DMS 273 (cell line): ENCODE measurements at regions not wholly inside any gene's neighbourhood (a gene's known extent, or its start where the extent isn't known, plus 50 kb on each side); places are given as distances from the start of the nearest gene placed in this dataset.

ENCODE experiments used
- DNase-seq: peaks from one replicate; lab custom pipeline; 2025; ENCODE audit not compliant: unreplicated experiment; lab: John Stamatoyannopoulos, UW

DNA sequence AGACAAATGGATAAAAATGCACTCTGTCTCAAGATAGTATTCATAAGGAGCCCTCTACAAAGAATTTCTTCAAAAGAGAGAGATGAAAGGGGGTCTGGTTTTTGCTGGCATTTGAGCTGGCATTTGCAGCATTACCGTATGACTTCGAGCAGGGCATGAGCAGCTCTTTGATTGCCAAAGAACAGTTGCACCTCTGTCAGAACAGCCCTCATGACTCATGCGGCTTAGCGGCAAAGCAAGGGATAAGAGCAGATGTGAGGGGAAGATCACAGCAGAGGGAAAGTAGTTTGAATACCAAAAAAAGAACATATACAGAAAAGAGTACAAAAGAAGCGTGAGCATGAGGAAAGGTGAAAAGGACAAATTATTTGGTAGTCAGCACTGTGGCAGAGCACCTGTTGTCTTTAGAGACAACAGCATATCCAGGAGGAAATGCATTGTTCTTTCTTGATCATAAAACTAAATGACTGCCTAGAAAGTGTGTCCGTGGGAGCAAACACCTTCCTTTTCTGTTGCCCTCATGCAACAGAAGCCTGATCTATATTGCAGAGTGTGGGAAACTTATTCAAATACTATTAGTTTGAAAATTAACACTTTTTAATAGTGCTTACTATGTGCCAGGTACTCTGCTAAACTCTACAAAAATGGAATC lies 80.5 kb upstream of the SLC24A5 start:
- DNase-seq: peak; percentile 36

- DNase-seq: no peak
Measured at GRCh38 chr15:48041454-48041853, 79.3 kb upstream of the SLC24A5 start.

- DNase-seq: peak; percentile 7
Measured at GRCh38 chr15:48046813-48047438, 73.9 kb upstream of the SLC24A5 start.

GRCh38 chr15:48049736-48050135 lies 71.1 kb upstream of the SLC24A5 start:
- DNase-seq: no peak

DNA sequence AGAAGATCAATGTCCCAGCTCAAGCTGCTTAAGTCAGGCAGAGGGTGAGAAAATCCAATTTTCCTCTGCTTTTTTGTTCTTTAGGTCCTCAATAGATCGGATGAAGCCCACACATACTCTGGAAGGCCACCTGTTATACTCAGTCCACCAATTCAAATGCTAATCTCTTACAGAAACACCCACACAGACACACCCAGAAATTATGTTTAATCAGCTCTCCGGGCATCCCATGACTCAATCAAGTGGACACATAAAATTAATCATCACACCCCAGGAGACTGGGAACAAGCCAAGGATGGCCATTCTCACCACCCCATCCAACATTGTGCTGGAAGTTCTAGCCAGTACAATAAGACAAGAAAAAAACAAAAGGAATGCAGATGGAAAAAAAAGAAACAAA lies 67.8 kb upstream of the SLC24A5 start:
- DNase-seq: no peak

- DNase-seq: no peak
Measured at GRCh38 chr15:48058371-48058770, 62.4 kb upstream of the SLC24A5 start.

- peak; percentile 60 for DNase-seq
Measured at GRCh38 chr15:48059791-48060190, 61.0 kb upstream of the SLC24A5 start.

DNA sequence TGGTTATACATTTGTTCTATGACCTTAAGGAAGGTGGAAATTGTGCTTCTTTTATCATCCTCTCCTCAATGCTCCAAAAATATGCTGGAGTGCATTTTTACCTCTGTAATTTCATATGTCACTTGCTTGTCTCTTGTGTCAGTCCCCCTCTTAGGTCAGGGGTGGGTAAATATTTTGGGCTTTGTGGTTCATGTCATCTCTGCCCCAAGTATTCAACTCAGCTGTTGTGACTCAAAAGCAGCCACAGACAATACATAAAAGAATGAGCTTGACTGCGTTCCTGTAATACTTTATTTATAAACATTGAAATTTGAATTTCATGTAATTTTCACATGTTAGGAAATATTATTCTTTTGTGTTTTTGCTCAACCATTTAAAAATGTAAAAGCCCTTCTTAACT lies 60.4 kb upstream of the SLC24A5 start:
- DNase-seq: no peak

GRCh38 chr15:48061605-48062004 lies 59.2 kb upstream of the SLC24A5 start:
- no peak for DNase-seq

- DNase-seq: no peak
Measured at GRCh38 chr15:48062148-48062872, 58.5 kb upstream of the SLC24A5 start.

DNA sequence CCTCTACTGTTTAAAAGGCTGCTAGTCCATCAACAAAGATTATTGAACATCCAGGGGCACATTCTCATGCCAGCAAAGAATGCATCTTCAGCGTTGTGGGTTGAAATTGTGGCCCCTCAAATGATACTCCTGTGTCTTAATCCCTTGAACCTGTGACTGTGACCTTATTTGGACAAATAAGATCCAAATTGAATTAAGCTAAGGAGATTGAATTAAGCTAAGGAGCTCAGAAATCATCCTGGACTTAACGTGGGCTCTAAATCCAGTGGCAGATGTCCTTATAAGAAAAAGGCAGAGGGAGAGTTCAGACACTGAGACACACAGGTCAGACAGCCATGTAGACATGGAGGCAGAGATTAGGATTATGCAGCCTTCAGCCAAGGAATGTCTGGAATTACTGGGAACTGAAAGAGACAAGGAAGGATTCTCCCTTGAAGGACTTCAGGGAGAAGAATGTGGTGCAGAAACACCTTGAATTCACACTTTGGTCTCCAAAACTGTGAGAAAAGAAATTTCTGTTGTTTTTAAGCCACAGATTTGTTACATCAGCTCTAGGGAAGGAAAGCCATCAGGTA lies 57.3 kb upstream of the SLC24A5 start:
- DNase-seq: no peak

DNA sequence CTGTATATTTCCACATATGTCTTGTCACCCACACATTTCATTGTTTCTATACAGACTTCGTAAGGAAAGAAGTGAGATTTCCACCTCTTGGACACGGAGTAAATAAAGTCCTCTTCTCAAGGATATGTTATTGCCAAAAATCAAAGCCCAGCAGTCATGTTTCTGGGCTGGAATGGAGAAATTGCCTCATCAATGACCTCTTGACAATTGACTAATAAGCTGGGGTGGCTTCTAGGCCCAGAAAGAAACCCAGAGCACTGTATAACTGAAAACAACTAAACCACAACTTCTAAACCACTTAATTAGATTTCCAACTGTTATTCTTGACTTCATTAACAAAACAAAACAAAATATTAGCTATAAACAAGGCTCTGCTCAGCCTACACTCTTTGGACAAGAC lies 56.4 kb upstream of the SLC24A5 start:
- no peak for DNase-seq

- DNase-seq: no peak
Measured at GRCh38 chr15:48066456-48066855, 54.3 kb upstream of the SLC24A5 start.
